NCI-H345 (cell line): ENCODE measurements at regions not wholly inside any gene's neighbourhood (a gene's known extent, or its start where the extent isn't known, plus 50 kb on each side); places are given as distances from the start of the nearest gene placed in this dataset.

ENCODE experiments used
- DNase-seq: peaks from one replicate; lab custom pipeline; 2025; lab: John Stamatoyannopoulos, UW

GRCh38 chr10:108521827-108522492 is 1357.5 kb upstream of the SORCS1 start:
- no peak for DNase-seq

GRCh38 chr10:108515821-108516220 is 1351.3 kb upstream of the SORCS1 start:
- no peak for DNase-seq

- DNase-seq: no peak
Measured at GRCh38 chr10:108500396-108500795, 1335.9 kb upstream of the SORCS1 start.

GRCh38 chr10:108496106-108496505 is 1331.6 kb upstream of the SORCS1 start:
- DNase-seq: no peak

- no peak for DNase-seq
Measured at GRCh38 chr10:108490944-108491343, 1326.4 kb upstream of the SORCS1 start.

GRCh38 chr10:108471420-108471819 is 1306.9 kb upstream of the SORCS1 start:
- no peak for DNase-seq

- DNase-seq: no peak
Measured at GRCh38 chr10:108469940-108470339, 1305.4 kb upstream of the SORCS1 start.

- no peak for DNase-seq
Measured at GRCh38 chr10:108465871-108466641, 1301.5 kb upstream of the SORCS1 start.

GRCh38 chr10:108462005-108462404 is 1297.5 kb upstream of the SORCS1 start:
- DNase-seq: no peak

GRCh38 chr10:108454793-108455192 is 1290.3 kb upstream of the SORCS1 start:
- DNase-seq: no peak

- no peak for DNase-seq
Measured at GRCh38 chr10:108454224-108454623, 1289.7 kb upstream of the SORCS1 start.

GRCh38 chr10:108453166-108453565 is 1288.7 kb upstream of the SORCS1 start:
- DNase-seq: no peak

GRCh38 chr10:108452533-108452932 is 1288.0 kb upstream of the SORCS1 start:
- no peak for DNase-seq

GRCh38 chr10:108450280-108450679 is 1285.8 kb upstream of the SORCS1 start:
- no peak for DNase-seq

GRCh38 chr10:108445746-108446145 is 1281.2 kb upstream of the SORCS1 start:
- no peak for DNase-seq

GRCh38 chr10:108443636-108444035 is 1279.1 kb upstream of the SORCS1 start:
- DNase-seq: no peak

- DNase-seq: no peak
Measured at GRCh38 chr10:108439397-108439796, 1274.9 kb upstream of the SORCS1 start.

- DNase-seq: no peak
Measured at GRCh38 chr10:108436096-108436495, 1271.6 kb upstream of the SORCS1 start.

- no peak for DNase-seq
Measured at GRCh38 chr10:108434559-108435252, 1270.2 kb upstream of the SORCS1 start.

- no peak for DNase-seq
Measured at GRCh38 chr10:108427146-108427545, 1262.6 kb upstream of the SORCS1 start.

- no peak for DNase-seq
Measured at GRCh38 chr10:108425283-108425964, 1260.9 kb upstream of the SORCS1 start.

- DNase-seq: no peak
Measured at GRCh38 chr10:108424656-108425055, 1260.2 kb upstream of the SORCS1 start.
